ENCODE measurements at regions not wholly inside any gene's neighbourhood (a gene's known extent, or its start where the extent isn't known, plus 50 kb on each side); places are given as distances from the start of the nearest gene placed in this dataset.

DNA sequence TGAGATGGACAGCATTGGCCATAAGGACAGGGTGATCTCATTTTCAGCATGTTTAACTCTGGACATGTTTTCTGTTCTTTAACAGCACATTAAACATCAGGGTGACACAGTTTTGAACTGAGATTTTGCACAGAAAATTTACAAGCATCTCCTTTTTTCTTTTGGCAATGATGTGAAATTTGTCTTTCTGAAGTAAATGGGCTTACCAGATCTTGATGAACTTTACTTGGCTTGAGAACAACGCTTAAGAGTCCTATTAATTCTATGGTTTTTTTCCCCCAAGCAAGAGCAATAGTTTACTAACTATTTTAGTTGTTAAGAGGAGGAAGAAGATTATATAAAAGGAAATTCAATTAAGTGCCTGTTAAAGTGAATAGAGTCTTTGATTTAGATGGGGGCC, 491.0 kb downstream of the SNAPC1 start:
- TF ChIP-seq CTCF (conservative IDR thresholded peaks at IDR 0.05 in 1 of 2, IDR thresholded peaks at IDR 0.05 in 1 of 2; ENCODE audit: low read depth in 1 of 2, low read length in 2 of 2) (no peak), EZH2 (IDR thresholded peaks at IDR 0.05; ENCODE audit: low read length, missing control alignments) (no peak)

Data from fibroblast of lung (primary cell).